ENCODE measurements at regions not wholly inside any gene's neighbourhood (a gene's known extent, or its start where the extent isn't known, plus 50 kb on each side); places are given as distances from the start of the nearest gene placed in this dataset.

GRCh38 chr14:62159314-62159713, 397.1 kb downstream of the SNAPC1 start:
- no peaks in the 10 kb centered on the region for H3K27me3 Mint-ChIP-seq (ENCODE audit: low read depth)
- no peaks in the 10 kb centered on the region for H3K9me3 ChIP-seq (ENCODE audit: control insufficient read depth, low read depth, low read length)
- H3K79me1 ChIP-seq (ENCODE audit: insufficient read depth, low read depth, low read length, poor library complexity, severe bottlenecking): no peaks in the 10 kb centered on the region
- H3K4ac ChIP-seq (ENCODE audit: low read depth, low read length): no peak overlapping the region
- no peaks in the 10 kb centered on the region for H3K79me2 ChIP-seq (ENCODE audit: insufficient read depth, low read length)
- H2AK5ac ChIP-seq (ENCODE audit: insufficient read length, low read length): no peak overlapping the region
- H3K36me3 Mint-ChIP-seq (ENCODE audit: insufficient read depth in 1 of 3, low read depth in 3 of 3): no peaks in the 10 kb centered on the region
- H3K9me3 Mint-ChIP-seq: no peaks in the 10 kb centered on the region
- no peaks in the 10 kb centered on the region for H3K27me3 ChIP-seq (ENCODE audit: insufficient read depth, low read length)
- TF ChIP-seq CTCF (conservative IDR thresholded peaks at IDR 0.05): no peak
- no peak overlapping the region for H3K18ac ChIP-seq (ENCODE audit: insufficient read length, low read depth, low read length)
- H2AFZ ChIP-seq (ENCODE audit: low read length): no peak overlapping the region
- no peaks in the 10 kb centered on the region for H3K4me1 ChIP-seq (ENCODE audit: insufficient read depth, low read length)
- no peak overlapping the region for H2BK15ac ChIP-seq (ENCODE audit: low read depth, low read length)
- no peak overlapping the region for H4K91ac ChIP-seq (ENCODE audit: insufficient read length, low read depth, low read length)
- no peak overlapping the region for H3T11ph ChIP-seq (ENCODE audit: low read length)
- no peak overlapping the region for H3K27ac ChIP-seq (ENCODE audit: insufficient read length, low read depth, low read length)
- H4K5ac ChIP-seq (ENCODE audit: insufficient read length, low read depth, low read length): no peak overlapping the region
- no peak overlapping the region for H3K56ac ChIP-seq (ENCODE audit: insufficient read length, low read depth, low read length)
- no peak overlapping the region for H2BK20ac ChIP-seq (ENCODE audit: low read depth, low read length, poor library complexity, severe bottlenecking)
- no peak overlapping the region for H4K8ac ChIP-seq (replicated peaks; ENCODE audit: insufficient read length, low read depth, low read length)
- H3K4me2 ChIP-seq (ENCODE audit: insufficient read depth, insufficient read length, low read length): no peak overlapping the region
- no peak overlapping the region for H3K27ac Mint-ChIP-seq
- no peak for DNase-seq
- H2BK120ac ChIP-seq (ENCODE audit: low read depth, low read length, poor library complexity, severe bottlenecking): no peak overlapping the region
- H3K23ac ChIP-seq (ENCODE audit: insufficient read length, low read depth, low read length): no peak overlapping the region
- H3K23me2 ChIP-seq (ENCODE audit: insufficient read length, low read depth, low read length, poor library complexity, severe bottlenecking): no peaks in the 10 kb centered on the region
- H3K14ac ChIP-seq (ENCODE audit: insufficient read depth, low read length): no peak overlapping the region
- no peaks in the 10 kb centered on the region for H4K20me1 ChIP-seq (ENCODE audit: control insufficient read depth, insufficient read depth, insufficient read length)
- H3K9ac ChIP-seq (ENCODE audit: extremely low read depth, insufficient read length, low read length): no peak overlapping the region
- WGBS (ENCODE audit: extremely low coverage, insufficient read length, low lambda C conversion rate): no CpG with 5 or more reads among the region's 3 CpGs
- H2BK12ac ChIP-seq (ENCODE audit: insufficient read length, low read depth, low read length): no peak overlapping the region
- no peak overlapping the region for H2BK5ac ChIP-seq (ENCODE audit: insufficient read length, low read length)
- H3K4me3 Mint-ChIP-seq: no peak overlapping the region
- peaks cover 5 to 6% of the 10 kb centered on the region in 2 experiments; a peak in 3 of 4 replicates for H3K4me1 Mint-ChIP-seq

Data from H9 (cell line).